ENCODE measurements at regions not wholly inside any gene's neighbourhood (a gene's known extent, or its start where the extent isn't known, plus 50 kb on each side); places are given as distances from the start of the nearest gene placed in this dataset.

DNA sequence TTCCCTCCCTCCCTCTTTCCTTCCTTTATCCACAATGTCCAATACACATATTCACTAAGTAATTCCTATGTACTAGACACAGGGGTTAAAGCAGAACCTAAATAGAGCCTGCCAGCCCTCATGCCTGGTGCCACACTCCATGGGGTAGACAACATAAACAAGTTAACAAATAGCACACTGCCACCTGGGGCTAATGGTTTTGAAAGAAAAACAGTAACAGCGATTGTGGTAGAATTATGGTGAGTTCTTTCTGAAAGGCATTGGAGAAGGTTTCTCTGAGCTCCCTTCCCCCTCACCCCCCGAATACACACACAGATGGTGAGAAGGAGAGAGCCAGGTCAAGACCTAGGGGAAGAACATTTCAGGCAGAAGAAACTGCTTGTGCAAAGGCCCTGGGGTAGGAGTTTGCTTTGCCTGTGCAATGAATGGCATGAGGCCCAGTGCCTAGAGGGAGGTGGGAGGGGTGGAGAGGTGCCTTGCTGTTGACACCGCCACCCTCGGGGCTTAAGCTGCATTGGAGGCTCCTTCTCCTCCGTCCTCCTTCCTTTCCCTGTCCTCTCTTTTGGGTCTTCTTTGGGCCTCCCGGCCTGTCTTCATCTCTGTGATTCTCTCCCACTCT lies 502.4 kb upstream of the SULF2 start:
- H3K4me3 ChIP-seq (ENCODE audit: low read depth, low read length) = no peak overlapping the region
- no peak for DNase-seq (ENCODE audit: low read depth)
- TF ChIP-seq, protein P1, sequence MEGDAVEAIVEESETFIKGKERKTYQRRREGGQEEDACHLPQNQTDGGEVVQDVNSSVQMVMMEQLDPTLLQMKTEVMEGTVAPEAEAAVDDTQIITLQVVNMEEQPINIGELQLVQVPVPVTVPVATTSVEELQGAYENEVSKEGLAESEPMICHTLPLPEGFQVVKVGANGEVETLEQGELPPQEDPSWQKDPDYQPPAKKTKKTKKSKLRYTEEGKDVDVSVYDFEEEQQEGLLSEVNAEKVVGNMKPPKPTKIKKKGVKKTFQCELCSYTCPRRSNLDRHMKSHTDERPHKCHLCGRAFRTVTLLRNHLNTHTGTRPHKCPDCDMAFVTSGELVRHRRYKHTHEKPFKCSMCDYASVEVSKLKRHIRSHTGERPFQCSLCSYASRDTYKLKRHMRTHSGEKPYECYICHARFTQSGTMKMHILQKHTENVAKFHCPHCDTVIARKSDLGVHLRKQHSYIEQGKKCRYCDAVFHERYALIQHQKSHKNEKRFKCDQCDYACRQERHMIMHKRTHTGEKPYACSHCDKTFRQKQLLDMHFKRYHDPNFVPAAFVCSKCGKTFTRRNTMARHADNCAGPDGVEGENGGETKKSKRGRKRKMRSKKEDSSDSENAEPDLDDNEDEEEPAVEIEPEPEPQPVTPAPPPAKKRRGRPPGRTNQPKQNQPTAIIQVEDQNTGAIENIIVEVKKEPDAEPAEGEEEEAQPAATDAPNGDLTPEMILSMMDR (IDR thresholded peaks at IDR 0.05; ENCODE audit: low read depth, low read length) = no peak
- TF ChIP-seq MYC (IDR thresholded peaks at IDR 0.05; ENCODE audit: low read depth, low read length) = no peak
- no peak for TF ChIP-seq POLR2A (IDR thresholded peaks at IDR 0.05; ENCODE audit: extremely low read depth, insufficient read length)
- TF ChIP-seq, protein P2, sequence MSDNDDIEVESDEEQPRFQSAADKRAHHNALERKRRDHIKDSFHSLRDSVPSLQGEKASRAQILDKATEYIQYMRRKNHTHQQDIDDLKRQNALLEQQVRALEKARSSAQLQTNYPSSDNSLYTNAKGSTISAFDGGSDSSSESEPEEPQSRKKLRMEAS (IDR thresholded peaks at IDR 0.05; ENCODE audit: low read depth, low read length) = no peak

DNA sequence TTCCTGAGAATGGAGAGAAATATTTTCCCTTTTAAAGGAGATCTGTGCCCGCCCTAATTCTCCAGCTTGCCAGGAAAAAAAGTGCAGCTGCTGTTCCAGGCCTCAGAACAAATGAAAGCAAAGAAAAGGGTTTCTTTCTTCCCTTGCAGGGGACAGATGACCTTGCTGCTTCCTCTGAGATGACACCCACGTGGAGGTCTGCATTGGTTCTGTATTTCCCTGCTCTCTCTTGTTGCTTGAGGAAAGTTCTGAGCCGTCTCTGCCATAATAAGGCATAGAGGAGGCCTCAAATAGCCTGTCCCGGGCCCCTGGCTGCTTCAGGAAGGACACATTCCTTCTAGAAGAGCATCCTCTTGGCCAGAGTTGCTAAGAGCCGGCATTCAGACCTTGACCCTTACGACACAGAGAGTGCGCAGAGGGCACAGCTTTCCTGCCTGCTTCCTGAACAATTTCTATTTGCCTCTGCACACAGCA lies 501.8 kb upstream of the SULF2 start:
- TF ChIP-seq, protein P1 (IDR thresholded peaks at IDR 0.05; ENCODE audit: low read depth, low read length) = no peak
- TF ChIP-seq, protein P2 (IDR thresholded peaks at IDR 0.05; ENCODE audit: low read depth, low read length) = no peak
- no peak for TF ChIP-seq POLR2A (IDR thresholded peaks at IDR 0.05; ENCODE audit: extremely low read depth, insufficient read length)
- TF ChIP-seq MYC (IDR thresholded peaks at IDR 0.05; ENCODE audit: low read depth, low read length) = no peak
- H3K4me3 ChIP-seq (ENCODE audit: low read depth, low read length) = no peak overlapping the region
- DNase-seq (ENCODE audit: low read depth) = no peak

DNA sequence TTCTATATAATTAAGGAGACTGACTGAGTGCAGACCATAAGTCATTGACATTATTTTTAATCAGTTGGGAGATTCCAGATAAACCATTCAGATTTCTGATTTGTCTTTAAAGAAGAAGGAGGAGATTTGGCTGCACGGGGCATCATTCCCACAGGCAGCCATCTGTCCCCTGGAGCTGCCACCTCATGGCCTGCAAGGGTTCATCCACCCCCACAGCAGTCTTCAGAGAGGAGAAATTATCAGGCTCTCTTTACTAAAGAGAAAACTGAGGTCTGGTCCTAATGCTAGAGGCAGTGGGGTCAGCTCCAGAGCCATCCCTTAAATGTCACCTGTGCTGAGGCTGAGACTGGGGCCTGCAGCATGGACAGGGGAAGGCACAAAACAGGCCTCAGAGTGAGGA lies 501.3 kb upstream of the SULF2 start:
- H3K4me3 ChIP-seq (ENCODE audit: low read depth, low read length) = no peak overlapping the region
- no peak for DNase-seq (ENCODE audit: low read depth)
- TF ChIP-seq, protein P1 (IDR thresholded peaks at IDR 0.05; ENCODE audit: low read depth, low read length) = no peak

DNA sequence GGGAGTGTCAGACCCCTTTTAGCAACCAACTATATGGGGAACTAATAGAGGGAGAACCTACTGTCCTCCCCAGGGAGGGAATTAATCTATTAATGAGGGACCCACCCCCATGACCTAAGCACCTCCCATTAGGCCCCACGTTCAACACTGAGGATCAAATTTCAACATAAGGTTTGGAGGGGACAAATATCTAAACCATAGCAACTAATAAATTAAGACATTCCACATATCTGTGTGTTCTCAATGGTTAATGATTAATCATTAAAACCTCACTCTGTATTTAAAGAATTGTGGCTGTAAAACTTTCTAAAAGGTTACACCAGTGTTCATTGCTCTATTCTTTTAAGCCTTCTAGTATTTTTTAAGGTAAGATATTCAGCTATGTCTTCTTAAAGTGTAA lies 500.4 kb upstream of the SULF2 start:
- DNase-seq (ENCODE audit: low read depth) = no peak
- TF ChIP-seq POLR2A (IDR thresholded peaks at IDR 0.05; ENCODE audit: extremely low read depth, insufficient read length) = no peak
- TF ChIP-seq, protein P2 (IDR thresholded peaks at IDR 0.05; ENCODE audit: low read depth, low read length) = no peak
- TF ChIP-seq MYC (IDR thresholded peaks at IDR 0.05; ENCODE audit: low read depth, low read length) = no peak
- TF ChIP-seq, protein P1 (IDR thresholded peaks at IDR 0.05; ENCODE audit: low read depth, low read length) = no peak

DNA sequence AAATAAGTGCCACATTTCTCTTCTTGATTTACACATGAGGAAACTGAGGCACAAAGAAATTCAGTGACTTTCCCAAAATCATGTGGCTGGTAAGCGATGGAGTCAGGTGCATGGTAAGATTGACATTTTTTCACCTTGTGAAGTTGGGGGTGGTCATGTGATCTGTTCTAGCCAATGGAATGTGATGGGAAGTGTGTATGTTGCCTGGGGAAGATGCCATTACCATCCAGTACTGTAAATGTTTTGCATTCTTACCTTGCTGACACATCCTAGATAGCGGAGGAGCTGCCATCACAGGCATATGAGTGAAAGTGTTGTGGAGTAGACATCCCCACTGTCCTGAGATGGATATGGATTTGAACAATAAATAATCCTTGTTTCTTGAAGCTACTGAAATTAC lies 499.6 kb upstream of the SULF2 start:
- TF ChIP-seq POLR2A (IDR thresholded peaks at IDR 0.05; ENCODE audit: extremely low read depth, insufficient read length) (no peak), MYC (IDR thresholded peaks at IDR 0.05; ENCODE audit: low read depth, low read length) (no peak)
- TF ChIP-seq, protein P1 (IDR thresholded peaks at IDR 0.05; ENCODE audit: low read depth, low read length) = no peak
- TF ChIP-seq, protein P2 (IDR thresholded peaks at IDR 0.05; ENCODE audit: low read depth, low read length) = no peak
- DNase-seq (ENCODE audit: low read depth) = no peak
- no peak overlapping the region for H3K4me3 ChIP-seq (ENCODE audit: low read depth, low read length)

More for the DNA sequence above, 500.4 kb upstream of the SULF2 start:
- no peak overlapping the region for H3K4me3 ChIP-seq (ENCODE audit: low read depth, low read length)

DNA sequence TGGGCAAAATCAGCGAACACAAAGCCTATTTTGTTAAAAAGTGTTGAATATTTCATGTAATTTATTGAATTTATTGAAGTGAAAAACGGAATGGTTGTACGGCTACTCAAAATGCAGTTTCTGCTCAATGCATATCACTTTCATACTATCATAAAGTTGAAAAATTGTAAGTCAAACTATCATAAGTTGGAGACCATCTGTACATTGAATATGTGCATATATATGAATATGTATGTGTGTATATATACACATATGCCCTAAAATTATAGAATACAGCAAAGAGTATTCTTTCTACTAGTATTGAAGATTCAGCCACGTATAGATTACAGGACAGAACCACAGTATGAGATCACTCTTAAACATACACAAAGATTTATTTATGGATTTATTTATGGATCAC lies 499.0 kb upstream of the SULF2 start:
- no peak overlapping the region for H3K4me3 ChIP-seq (ENCODE audit: low read depth, low read length)
- TF ChIP-seq, protein P1 (IDR thresholded peaks at IDR 0.05; ENCODE audit: low read depth, low read length) = no peak
- TF ChIP-seq MYC (IDR thresholded peaks at IDR 0.05; ENCODE audit: low read depth, low read length) (no peak), POLR2A (IDR thresholded peaks at IDR 0.05; ENCODE audit: extremely low read depth, insufficient read length) (no peak)
- TF ChIP-seq, protein P2 (IDR thresholded peaks at IDR 0.05; ENCODE audit: low read depth, low read length) = no peak
- no peak for DNase-seq (ENCODE audit: low read depth)
